EH (cell line): ENCODE measurements at regions not wholly inside any gene's neighbourhood (a gene's known extent, or its start where the extent isn't known, plus 50 kb on each side); places are given as distances from the start of the nearest gene placed in this dataset.
"Not testable (repeated sequence)": the region's sequence is repeated elsewhere in the genome, so short reads cannot be mapped to it uniquely, and the experiment has no call there.

Experiments
- DNase-seq: peaks from one replicate; pipeline ENCODE4 v3.0.0-alpha.2; 2015; ENCODE audit warnings: low read depth

- DNase-seq = no peak
These were observed 64.2 kb downstream of the DACT2 start for GRCh38 chr6:168255283-168255881.

- no peak for DNase-seq
These were observed 67.3 kb downstream of the DACT2 start for GRCh38 chr6:168252267-168252666.

GRCh38 chr6:168250250-168250649 lies 69.3 kb downstream of the DACT2 start:
- DNase-seq = no peak

DNA sequence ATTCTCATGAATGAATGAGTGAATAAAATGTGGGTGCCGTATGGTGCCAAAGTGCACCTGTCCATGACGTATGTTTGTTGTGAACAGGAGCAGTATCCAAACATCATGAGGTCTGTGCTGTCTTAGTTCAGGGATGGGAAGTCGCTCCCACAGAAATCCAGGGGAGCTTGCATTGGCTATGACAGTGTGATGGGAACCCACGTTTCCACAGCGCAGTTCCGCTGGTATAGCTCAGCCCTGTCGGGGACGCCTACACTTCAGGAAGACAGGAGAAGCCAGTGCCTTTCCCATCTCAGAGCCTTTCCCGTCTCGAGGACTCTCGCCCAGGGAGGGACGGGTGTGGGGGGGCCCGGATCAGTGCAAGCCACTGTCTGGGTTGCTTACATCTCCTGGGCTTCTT lies 69.8 kb downstream of the DACT2 start:
- DNase-seq = no peak

DNA sequence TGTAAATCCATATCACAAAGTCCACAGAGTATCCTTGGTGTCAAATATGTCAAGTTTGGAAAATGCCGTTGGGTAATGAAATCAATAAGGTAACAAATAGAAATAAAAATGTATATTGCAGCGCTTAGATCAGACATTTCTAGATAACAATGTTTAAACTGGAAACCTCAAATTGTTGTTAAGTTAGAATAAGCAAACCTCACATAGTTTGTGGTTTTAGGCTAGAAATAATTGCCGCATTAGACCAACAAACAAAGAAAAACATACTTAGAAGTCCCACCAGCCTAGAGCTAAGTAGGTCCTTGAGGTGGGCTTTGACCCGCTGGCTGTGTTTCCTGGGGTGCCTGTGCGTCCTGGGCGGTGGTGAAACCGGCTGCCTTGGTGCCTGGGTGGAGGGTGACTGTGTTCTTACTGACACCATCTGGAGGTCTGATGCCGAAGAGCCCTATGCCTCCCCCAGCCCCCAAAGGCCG lies 71.4 kb downstream of the DACT2 start:
- no peak for DNase-seq

DNA sequence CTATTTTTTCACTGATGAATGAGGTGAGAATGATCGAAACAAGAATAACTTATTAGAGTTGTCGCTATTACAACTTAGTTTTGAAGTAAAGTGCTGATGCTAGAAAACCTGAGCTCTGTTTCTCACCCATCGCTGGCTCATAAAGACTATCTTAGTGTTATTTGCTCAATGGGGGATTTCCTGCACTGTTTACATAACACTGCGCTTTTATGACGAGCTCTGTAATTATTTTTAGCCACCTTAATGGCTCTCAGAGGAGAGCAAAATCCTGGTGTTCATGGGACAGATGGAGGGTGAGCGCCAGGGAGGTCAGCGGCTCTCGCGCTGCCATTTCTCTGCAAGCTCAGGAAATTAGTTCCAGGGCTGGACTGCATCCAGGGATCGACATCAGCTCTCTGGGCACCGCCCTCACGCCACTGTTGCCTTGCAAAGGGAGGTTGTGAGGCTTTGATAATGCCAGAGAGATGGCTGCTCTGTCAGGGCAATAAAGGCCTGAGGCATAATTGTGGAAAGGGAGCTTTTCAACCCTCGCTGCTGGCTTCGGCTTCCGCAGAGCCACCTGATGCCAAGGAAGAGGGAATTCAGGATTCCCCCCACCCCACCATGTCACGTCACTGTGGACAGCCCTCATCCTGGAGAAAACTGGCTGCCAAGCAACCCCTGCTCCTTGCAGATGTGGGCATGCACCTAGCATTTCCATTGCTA lies 72.0 kb downstream of the DACT2 start:
- no peak for DNase-seq

DNA sequence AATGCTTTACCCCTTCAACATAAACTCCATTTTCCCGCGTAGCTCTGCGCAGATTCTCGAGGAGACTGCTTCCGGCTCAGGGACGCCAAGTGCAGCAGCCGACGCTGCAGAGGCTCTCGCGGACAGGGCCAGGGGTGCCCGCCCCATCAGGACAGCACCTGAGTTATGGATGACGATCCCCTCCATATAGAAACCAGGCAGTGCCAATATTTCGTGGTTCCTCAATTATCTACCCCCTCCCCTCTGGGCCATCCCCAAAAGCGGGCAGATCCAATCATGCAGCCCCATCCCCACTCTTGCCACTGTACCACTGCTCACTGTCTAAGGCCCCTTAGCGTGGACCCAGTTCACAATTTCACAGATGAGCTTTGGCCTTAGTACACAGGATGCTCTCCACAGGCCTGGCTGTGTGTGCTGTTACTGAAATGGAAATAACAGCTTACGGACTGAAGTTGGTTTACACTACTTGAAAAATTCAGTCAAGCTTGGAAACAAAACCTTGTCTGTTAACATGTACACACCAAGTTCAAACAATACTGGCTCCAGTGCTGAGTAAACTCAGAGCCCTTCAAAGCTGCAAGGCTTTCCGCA lies 74.5 kb downstream of the DACT2 start:
- no peak for DNase-seq

DNA sequence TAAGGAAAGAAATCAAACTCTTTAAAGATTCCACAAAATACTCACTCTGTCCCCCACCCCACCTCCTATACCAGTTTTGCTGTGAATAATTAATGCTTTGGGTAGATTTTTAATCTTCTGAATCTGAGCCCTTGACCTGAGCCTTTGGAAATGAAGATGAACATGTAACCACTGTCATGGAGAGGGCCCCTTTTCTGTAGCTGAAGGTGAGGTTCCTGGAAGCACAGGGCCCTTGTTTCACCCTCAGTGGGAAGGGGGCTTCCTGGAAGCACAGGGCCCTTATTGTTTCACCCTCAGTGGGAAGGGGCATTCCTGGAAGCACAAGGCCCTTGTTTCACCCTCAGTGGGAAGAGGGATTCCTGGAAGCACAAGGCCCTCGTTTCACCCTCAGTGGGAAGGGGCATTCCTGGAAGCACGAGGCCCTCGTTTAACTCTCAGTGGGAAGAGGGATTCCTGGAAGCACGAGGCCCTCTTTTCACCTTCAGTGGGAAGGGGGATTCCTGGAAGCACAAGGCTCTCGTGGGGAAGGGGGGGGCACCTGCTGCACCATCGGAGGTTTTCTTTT lies 75.7 kb downstream of the DACT2 start:
- no peak for DNase-seq

- DNase-seq = no peak
These were observed 76.7 kb downstream of the DACT2 start for GRCh38 chr6:168242940-168243225.

GRCh38 chr6:168242111-168242939 lies 77.3 kb downstream of the DACT2 start:
- no peak for DNase-seq

- no peak for DNase-seq
These were observed 79.4 kb downstream of the DACT2 start for GRCh38 chr6:168240160-168240559.

- no peak for DNase-seq
These were observed 80.4 kb downstream of the DACT2 start for GRCh38 chr6:168239044-168239773.

DNA sequence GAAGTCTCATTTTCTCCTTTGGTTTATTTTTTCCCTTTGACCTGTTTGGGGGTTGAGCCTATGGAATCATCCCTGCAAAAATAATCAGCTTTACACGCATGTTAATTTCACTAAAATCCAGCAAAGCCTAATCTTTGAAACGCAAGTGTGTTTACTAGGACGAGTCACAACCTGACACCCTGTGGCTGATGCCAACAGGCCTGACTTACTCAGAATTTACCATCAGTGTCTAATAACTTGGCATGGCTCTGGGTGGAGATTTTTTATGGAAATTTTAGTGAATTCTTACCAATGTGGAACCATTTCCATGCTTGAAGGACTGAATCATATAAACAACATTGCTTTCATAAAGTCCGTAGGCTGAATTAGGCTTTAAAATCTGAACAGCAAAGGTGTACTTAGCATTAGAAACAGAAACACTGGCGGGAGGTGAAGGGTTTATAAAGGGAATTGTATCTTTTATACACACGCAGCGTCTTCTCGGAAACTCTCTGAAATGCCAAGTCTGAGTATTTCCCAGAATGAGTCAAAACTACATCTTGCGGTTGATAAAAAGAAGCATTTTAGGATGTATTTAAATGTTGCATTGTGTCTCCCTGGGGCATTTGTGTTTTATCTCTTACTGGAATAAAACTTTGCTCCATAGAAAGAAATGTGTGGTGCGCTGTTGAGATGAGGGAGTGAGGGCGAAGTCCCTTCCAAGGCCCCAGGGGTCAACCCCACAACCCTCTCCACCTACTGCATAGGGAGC lies 81.2 kb downstream of the DACT2 start:
- DNase-seq = no peak

DNA sequence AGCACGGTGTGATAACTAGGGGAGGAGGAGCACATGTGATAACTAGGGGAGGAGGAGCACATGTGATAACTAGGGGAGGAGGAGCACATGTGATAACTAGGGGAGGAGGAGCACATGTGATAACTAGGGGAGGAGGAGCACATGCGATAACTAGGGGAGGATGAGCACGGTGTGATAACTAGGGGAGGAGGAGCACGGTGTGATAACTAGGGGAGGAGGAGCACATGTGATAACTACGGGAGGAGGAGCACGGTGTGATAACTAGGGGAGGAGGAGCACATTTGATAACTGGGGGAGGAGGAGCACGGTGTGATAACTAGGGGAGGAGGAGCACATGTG lies 85.7 kb downstream of the DACT2 start:
- DNase-seq = not testable (repeated sequence)

- no peak for DNase-seq
These were observed 86.3 kb downstream of the DACT2 start for GRCh38 chr6:168232989-168233874.

GRCh38 chr6:168232528-168232927 lies 87.0 kb downstream of the DACT2 start:
- no peak for DNase-seq

DNA sequence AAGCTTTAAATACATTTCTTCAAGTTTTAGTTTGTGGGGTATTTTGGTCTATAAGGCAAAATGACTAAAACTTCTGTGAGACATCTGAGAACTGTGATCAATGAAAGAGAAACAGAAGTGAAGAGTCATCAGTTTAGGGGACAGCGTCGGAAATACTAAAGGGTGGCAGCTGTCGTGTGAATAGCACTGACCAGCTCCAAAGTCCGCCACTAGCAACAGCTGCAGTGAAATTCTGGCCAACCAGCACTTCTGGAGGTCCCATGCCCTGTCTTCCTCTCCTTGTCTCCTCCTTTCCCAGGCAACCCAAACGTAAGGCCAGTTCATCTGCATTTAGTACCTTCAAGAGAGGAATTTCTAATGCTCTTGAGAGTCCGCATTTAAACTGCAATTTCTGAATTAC lies 87.5 kb downstream of the DACT2 start:
- DNase-seq = no peak

DNA sequence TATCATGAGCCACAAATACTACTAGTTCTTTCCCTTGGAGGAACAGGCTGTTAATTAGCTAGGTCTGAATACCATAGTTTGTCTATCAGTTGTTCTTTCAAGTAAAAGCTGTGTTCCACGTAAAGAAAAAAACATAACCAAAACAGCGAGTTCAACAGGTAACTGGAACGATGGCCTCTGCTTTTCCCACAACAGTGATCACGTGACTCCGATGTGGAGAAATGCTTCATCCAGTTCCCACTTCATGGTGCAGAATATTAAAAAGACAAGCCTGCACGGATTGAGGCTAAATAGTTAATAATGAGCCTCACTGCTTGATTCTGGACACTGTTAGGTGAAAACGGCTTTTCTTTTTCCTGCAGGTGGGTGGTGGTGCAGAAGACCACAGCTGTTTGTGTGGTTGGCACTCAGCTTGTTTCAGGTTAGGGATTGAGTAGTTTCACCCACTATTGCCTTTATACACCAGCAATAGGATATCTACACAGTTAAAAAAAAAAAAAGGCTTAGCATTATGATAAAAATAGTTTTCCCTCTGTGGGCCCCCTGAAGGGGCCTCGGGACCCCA lies 88.1 kb downstream of the DACT2 start:
- no peak for DNase-seq

- no peak for DNase-seq
These were observed 90.2 kb downstream of the DACT2 start for GRCh38 chr6:168229368-168229752.
